ENCODE measurements at regions not wholly inside any gene's neighbourhood (a gene's known extent, or its start where the extent isn't known, plus 50 kb on each side); places are given as distances from the start of the nearest gene placed in this dataset.
"Not testable (repeated sequence)": the region's sequence is repeated elsewhere in the genome, so short reads cannot be mapped to it uniquely, and the experiment has no call there.

DNA sequence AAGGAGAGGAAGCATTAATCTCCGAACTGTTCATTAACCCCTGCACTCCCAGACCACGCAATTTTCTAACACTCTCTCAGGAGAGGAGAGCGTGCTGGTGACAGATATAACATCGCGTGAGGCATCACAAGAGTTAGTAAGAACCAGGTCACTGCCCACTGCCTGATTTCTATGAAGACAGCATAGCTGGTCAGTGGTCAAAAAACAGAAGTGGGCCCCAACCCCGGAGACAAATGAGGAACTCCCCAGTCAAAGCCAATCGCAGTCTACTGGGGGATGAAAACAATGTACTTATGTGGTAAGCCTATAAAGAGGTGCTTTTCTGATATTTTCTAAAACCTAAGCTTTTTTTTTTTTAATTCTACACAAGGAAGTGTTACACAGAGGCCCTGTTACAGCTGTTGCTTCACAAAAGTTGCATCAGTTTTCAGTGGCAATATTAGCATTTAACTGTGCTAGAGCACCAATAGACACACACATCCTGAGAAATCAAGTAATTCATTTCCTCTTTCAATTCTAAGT, 231.8 kb upstream of the IRF2BP2 start:
- DNase-seq (ENCODE audit: low spot score) = no peak

DNA sequence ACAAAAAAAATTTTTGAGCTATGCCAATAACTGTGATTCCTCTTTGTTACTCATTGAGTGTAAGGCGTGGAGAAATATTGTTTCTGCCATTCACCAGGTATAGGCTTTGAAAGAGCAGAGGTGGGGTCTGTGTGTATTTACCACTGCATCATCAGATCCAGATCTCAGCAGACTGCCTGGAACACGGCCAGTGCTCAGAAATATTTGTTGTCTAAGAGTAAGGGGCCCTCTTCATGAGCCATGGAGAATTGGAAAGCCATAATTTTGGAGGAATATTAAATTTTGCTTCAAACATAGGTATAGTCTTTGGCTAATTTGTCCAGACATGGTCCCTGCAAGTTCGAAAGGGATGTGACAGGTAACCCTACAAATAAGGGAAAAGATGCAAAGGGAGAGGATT, 231.3 kb upstream of the IRF2BP2 start:
- DNase-seq (ENCODE audit: low spot score) = no peak

GRCh38 chr1:234840843-234841242, 230.9 kb upstream of the IRF2BP2 start:
- DNase-seq (ENCODE audit: low spot score) = no peak

DNA sequence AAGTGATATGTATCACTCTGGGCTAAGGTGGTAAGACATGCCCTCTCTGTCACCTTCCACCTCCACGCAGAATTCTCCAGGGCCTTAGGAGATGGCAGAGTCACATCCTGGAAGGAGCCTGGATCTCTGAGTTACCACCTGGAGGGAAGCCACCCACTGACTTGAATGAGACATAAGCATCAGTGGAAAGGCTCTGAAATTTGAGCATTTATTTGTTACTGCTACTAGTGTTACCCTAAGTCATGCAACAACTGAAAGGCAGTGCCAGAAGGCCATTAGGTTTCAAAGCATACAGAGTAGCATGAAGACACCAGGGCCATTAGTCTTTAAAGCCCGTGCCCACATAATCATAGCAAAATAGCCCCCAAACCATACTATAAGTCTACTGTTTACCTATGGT, 230.3 kb upstream of the IRF2BP2 start:
- DNase-seq (ENCODE audit: low spot score) = no peak

DNA sequence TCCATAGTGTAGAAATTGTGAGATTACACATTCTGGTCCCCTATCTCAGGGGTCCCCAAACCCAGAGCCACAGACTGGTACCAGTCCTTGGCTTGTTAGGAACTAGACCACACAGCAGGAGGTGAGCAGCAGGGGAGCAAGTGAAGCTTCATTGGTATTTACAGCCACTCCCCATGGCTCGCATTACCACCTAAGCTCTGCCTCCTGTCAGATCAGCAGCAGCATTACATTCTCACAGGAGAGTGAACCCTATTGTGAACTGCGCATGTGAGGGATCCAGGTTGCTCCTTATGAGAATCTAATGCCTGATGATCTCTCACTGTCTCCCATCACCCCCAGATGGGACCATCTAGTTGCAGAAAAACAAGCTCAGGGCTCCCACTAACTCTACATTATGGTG, 229.7 kb upstream of the IRF2BP2 start:
- DNase-seq (ENCODE audit: low spot score) = no peak

GRCh38 chr1:234838820-234839219, 228.8 kb upstream of the IRF2BP2 start:
- DNase-seq (ENCODE audit: low spot score) = no peak

- no peak for DNase-seq (ENCODE audit: low spot score)
These were observed 228.2 kb upstream of the IRF2BP2 start for GRCh38 chr1:234838182-234838581.

- DNase-seq (ENCODE audit: low spot score) = no peak
These were observed 227.7 kb upstream of the IRF2BP2 start for GRCh38 chr1:234837713-234838112.

- no peak for DNase-seq (ENCODE audit: low spot score)
These were observed 226.9 kb upstream of the IRF2BP2 start for GRCh38 chr1:234836776-234837357.

GRCh38 chr1:234836045-234836681, 226.2 kb upstream of the IRF2BP2 start:
- DNase-seq (ENCODE audit: low spot score) = no peak

- no peak for DNase-seq (ENCODE audit: low spot score)
These were observed 225.3 kb upstream of the IRF2BP2 start for GRCh38 chr1:234835239-234835638.

- no peak for DNase-seq (ENCODE audit: low spot score)
These were observed 223.7 kb upstream of the IRF2BP2 start for GRCh38 chr1:234833646-234834045.

GRCh38 chr1:234833118-234833517, 223.1 kb upstream of the IRF2BP2 start:
- no peak for DNase-seq (ENCODE audit: low spot score)

DNA sequence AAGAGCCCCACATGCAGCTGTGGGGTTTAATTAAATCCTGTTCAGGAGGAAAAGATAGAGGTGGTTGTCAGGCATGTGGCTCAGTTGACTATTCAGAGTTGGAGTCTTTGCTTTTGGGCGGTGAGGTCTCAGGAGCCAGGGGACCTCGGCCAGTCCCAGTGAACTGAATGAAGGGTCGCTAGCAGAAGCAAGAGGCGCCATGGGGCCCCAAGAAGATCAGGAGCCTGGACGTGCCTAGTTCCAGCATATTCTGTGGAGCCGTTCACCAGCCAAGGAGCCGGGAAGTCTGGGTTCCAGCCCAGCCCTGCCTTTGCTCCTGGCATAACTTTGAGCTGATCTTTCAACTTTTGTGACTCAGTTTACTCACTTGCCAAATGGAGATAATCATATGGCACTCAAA, 217.7 kb upstream of the IRF2BP2 start:
- no peak for DNase-seq (ENCODE audit: low spot score)

DNA sequence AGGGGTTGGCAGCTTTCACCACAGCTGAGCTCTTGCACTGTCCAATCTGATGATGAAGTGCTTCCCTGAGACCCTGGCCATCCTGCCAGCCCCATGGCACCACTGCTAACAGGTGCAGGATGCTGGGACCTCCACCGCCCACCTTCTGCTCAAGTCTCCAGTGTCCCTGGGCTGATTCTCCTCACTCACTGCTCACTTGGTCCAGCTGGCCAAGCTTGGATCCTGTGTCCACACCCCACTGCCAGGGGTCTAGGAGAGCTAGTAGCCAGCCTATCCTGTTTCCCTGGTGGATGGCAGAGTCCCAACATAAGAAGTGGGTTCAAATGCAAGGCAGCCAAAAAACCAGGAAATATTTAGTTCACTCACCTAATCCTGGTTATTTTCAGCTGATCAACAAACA, 217.2 kb upstream of the IRF2BP2 start:
- DNase-seq (ENCODE audit: low spot score) = no peak

DNA sequence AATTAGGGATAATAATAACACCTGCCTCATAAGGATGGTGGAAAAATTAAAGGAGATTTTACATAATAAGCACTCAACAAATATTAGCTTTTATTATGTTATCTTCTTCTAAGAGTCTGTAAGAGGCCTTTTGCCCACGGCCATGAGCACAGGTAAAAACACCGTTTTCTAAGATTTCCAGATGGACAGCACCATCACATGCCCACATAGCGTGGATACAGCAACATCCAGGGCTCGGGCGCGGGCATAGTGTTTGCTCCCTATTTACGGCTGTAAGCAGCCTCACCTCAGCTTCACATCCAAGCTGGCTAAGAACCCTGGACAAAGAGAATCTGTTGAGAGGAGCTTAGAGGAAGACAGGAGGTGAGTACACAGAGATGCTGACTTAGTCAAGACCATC, 216.4 kb upstream of the IRF2BP2 start:
- DNase-seq (ENCODE audit: low spot score) = no peak

DNA sequence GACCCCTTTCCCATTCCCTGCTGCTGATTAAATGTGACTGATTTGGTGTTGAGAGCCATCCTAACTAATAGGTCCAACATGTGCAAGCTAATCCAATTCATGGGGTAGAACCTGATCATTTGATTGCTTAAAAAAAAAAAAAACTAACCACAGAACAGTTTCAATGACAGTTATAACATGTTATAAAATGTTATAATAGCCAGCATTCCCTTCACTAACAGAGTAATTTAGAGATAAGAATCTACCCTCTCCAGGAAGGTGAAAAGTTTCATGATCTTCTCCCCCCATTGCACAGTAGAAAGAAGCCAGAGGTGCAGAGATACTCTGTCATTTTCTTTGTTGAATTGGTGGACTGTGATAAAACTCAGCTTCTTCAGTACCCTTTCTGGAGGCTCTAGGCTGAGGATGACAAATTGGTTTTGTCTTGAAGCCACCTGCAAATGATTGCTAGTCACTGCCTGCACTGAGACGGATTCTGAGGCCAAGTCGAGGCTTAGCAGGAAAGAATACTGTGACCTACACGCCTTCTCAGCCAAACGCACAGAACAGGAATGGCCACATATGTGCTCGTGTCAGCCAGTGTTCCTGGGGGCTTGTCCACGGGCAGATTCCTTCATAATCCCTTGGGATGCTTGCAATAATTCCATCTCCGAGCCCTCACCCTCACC, 215.7 kb upstream of the IRF2BP2 start:
- DNase-seq (ENCODE audit: low spot score) = no peak

DNA sequence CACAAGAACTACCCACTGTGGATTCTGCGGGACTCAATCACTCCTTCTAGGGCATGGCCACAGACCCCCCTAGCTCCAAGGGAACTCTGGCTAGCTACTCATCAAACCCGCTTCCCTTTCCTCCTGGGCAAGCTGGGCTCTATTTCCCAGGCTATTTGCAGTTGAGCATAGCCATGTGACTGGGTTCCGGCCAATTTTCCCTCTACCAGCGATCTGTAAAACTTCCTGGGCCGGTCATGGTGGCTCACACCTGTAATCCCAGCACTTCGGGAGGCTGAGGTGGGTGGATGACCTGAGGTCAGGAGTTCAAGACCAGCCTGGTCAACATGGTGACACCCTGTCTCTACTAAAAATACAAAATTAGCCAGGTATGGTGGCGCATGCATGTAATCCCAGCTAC, 214.9 kb upstream of the IRF2BP2 start:
- DNase-seq (ENCODE audit: low spot score) = not testable (repeated sequence)

GRCh38 chr1:234823191-234824176, 213.5 kb upstream of the IRF2BP2 start:
- DNase-seq (ENCODE audit: low spot score) = no peak

DNA sequence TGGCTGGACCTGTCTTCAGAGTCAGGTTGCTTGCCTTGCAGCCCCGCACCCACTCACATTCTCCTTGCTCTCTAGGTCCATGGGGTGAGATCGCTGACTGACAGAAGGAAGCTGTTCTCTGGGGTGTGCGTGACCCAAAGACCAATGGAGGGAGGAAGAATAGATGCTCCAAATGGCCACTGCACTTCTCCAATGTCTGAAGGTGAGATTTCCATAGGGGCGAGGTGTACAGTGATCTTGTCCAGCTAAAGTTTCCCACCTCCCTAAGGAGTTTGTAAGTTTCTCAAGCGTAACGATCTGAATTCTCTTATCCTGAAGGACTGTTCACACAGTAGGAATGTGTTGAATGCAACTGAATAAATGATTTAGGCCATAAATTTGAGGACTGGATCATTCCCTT, 211.9 kb upstream of the IRF2BP2 start:
- no peak for DNase-seq (ENCODE audit: low spot score)

- no peak for DNase-seq (ENCODE audit: low spot score)
These were observed 210.6 kb upstream of the IRF2BP2 start for GRCh38 chr1:234820597-234820996.

GRCh38 chr1:234819845-234820244, 209.9 kb upstream of the IRF2BP2 start:
- DNase-seq (ENCODE audit: low spot score) = not testable (repeated sequence)

Data from AG20443 (cell line).